B cell (primary cell): ENCODE measurements at regions not wholly inside any gene's neighbourhood (a gene's known extent, or its start where the extent isn't known, plus 50 kb on each side); places are given as distances from the start of the nearest gene placed in this dataset.

Source experiments
- ATAC-seq: fragments of 200-7000 bp; cut with Tn5 transposase; one replicate; pipeline ENCODE4 v1.10.0; 2021; ENCODE audit warnings: low read depth, mild to moderate bottlenecking, moderate number of reproducible peaks, moderate library complexity
- CTCF ChIA-PET: fragments of 350-600 bp; sonication (Branson Sonifier 250); formaldehyde crosslinking; loops from one replicate; lab custom pipeline; 2021; ENCODE audit warnings: antibody characterized with exemption, inconsistent platforms; lab: Charles Lee
- POLR2A ChIA-PET: fragments of 350-600 bp; sonication (Branson Sonifier 250); formaldehyde crosslinking; loops from one replicate; lab custom pipeline; 2021; ENCODE audit warnings: antibody characterized with exemption; lab: Charles Lee
- DNase-seq: peaks from one replicate; pipeline ENCODE4 v3.0.0; 2013
- H2AFZ ChIP-seq: 2 replicates; pipeline ENCODE4 v1.6.1; 2012; ENCODE audit warnings: mild to moderate bottlenecking, low read depth, low read length; ENCODE audit not compliant: insufficient read depth, poor library complexity, severe bottlenecking
- H3K27ac ChIP-seq, 2 donors: 1 replicate in 1 of 2; 2 replicates in 1 of 2; pipeline ENCODE4 v1.5.1; 2012 to 2013; ENCODE audit warnings: low read length in 2 of 2, mild to moderate bottlenecking in 2 of 2, moderate library complexity in 1 of 2
- H3K27me3 ChIP-seq, 4 experiments: fragments of 200-600 bp in 1 of 4; sonication (generic) in 1 of 4; replicated peaks in 1 of 4; 1 replicate in 2 of 4; 2 replicates in 2 of 4; pipeline versions ENCODE4 v1.6.1 to v1.7.0; 2013 to 2016; ENCODE audit warnings: low read length in 3 of 4, mild to moderate bottlenecking in 2 of 4, mixed read lengths in 1 of 4, moderate library complexity in 1 of 4; ENCODE audit not compliant: insufficient read depth in 4 of 4, control insufficient read depth in 3 of 4; ENCODE audit errors: control extremely low read depth in 1 of 4
- H3K36me3 ChIP-seq, 2 experiments: replicated peaks in 1 of 2; 1 replicate in 1 of 2; 2 replicates in 1 of 2; pipeline versions ENCODE4 v1.6.1 to v1.7.1; 2013; ENCODE audit warnings: low read length in 1 of 2; ENCODE audit not compliant: insufficient read depth in 2 of 2, control insufficient read depth in 1 of 2; ENCODE audit errors: control extremely low read depth in 1 of 2, extremely low read depth in 1 of 2
- H3K4me1 ChIP-seq, 2 donors: fragments of 200-600 bp in 1 of 2; sonication (generic) in 1 of 2; 1 replicate in 1 of 2; 2 replicates in 1 of 2; pipeline versions ENCODE4 v1.5.1 to v1.6.1; 2013 to 2017; ENCODE audit warnings: low read length in 2 of 2; ENCODE audit not compliant: control insufficient read depth in 2 of 2, insufficient read depth in 2 of 2
- H3K4me2 ChIP-seq: replicated peaks from 2 replicates; pipeline ENCODE3; 2012; ENCODE audit warnings: mild to moderate bottlenecking, low read depth, low read length; ENCODE audit not compliant: poor library complexity, severe bottlenecking
- H3K4me3 ChIP-seq, 5 experiments: fragments of 200-600 bp in 1 of 5; sonication (generic) in 1 of 5; 1 replicate in 3 of 5; 2 replicates in 2 of 5; pipeline versions ENCODE4 v1.5.1 to v1.7.0; 2011 to 2016; ENCODE audit warnings: low read length in 4 of 5, mild to moderate bottlenecking in 4 of 5, low read depth in 2 of 5, control low read depth in 1 of 5, moderate library complexity in 1 of 5; ENCODE audit not compliant: insufficient read depth in 1 of 5; ENCODE audit errors: control extremely low read depth in 1 of 5, extremely low read depth in 1 of 5
- H3K79me2 ChIP-seq: fragments of 200-600 bp; sonication (generic); one replicate; pipeline ENCODE4 v1.6.0; 2016; ENCODE audit warnings: low read length; ENCODE audit not compliant: control insufficient read depth, insufficient read depth
- H3K9ac ChIP-seq: fragments of 200-600 bp; sonication (generic); 2 replicates; pipeline ENCODE4 v1.6.1; 2017; ENCODE audit warnings: mild to moderate bottlenecking, low read length, moderate library complexity
- H3K9me3 ChIP-seq, 3 donors: one replicate each; pipeline versions ENCODE4 v1.6.1 to v1.7.1; 2013; ENCODE audit warnings: low read length in 2 of 3; ENCODE audit not compliant: control insufficient read depth in 2 of 3, insufficient read depth in 1 of 3; ENCODE audit errors: control extremely low read depth in 1 of 3
- H4K20me1 ChIP-seq: 2 replicates; pipeline ENCODE4 v1.6.0; 2012; ENCODE audit warnings: mild to moderate bottlenecking, low read length; ENCODE audit not compliant: insufficient read depth, control insufficient read depth, poor library complexity, severe bottlenecking
- H3K27ac Mint-ChIP-seq: one replicate; pipeline ENCODE4 v1.8.0; 2021; ENCODE audit warnings: mixed read lengths
- H3K27me3 Mint-ChIP-seq: one replicate; pipeline ENCODE4 v1.8.0; 2021; ENCODE audit warnings: mixed read lengths
- H3K4me1 Mint-ChIP-seq: one replicate; pipeline ENCODE4 v1.8.0; 2021; ENCODE audit warnings: mixed read lengths
- H3K4me3 Mint-ChIP-seq: one replicate; pipeline ENCODE4 v1.8.0; 2021; ENCODE audit warnings: mixed read lengths
- H3K9me3 Mint-ChIP-seq: one replicate; pipeline ENCODE4 v1.8.0; 2022; ENCODE audit warnings: mixed read lengths; ENCODE audit not compliant: insufficient read depth
- EZH2 ChIP-seq: IDR thresholded peaks from 2 replicates; pipeline ENCODE4 v1.6.1; 2012; ENCODE audit warnings: borderline replicate concordance, low read depth, mild to moderate bottlenecking, moderate library complexity, low read length; ENCODE audit not compliant: insufficient read depth, poor library complexity, severe bottlenecking
- WGBS: methylation state at CpG from one replicate; pipeline ENCODE4 v1.1.5; 2013; ENCODE audit warnings: missing lambda C conversion rate; ENCODE audit not compliant: insufficient coverage; 5-methylcytosine and 5-hydroxymethylcytosine counted together
- intact Hi-C: fragments of 100-400 bp; cut with micrococcal nuclease; formaldehyde crosslinking; loops from one replicate; pipeline ENCODE4 v1.10.0; 2022
- TF ChIP-seq, protein P1 (sequence below): fragments of 200-600 bp; IDR thresholded peaks from one replicate; pipeline ENCODE4 v1.8.0; 2022; ENCODE audit warnings: antibody characterized with exemption, mild to moderate bottlenecking

GRCh38 chr2:19000776-19001175, 357.6 kb downstream of the OSR1 start:
- DNase-seq = no peak
- Mint-ChIP-seq H3K4me3 (no peak overlapping the region), H3K4me1 (no peaks in the 10 kb centered on the region), H3K27ac (no peak overlapping the region), H3K27me3 (no peaks in the 10 kb centered on the region), H3K9me3 (no peaks in the 10 kb centered on the region)
- ChIA-PET CTCF (interaction anchor here (0.6 kb wide), 1 partner anchor 472 kb away, joined by 3 read pairs; no protein-coding TSS in a partner anchor), POLR2A (no interaction called here)
- Histone ChIP-seq H4K20me1 (no peaks in the 10 kb centered on the region), H3K4me2 (no peak overlapping the region), H3K9ac (no peak overlapping the region), H3K4me3 (no peak overlapping the region), H3K9me3 (peaks cover 0 to 2% (median 0%) of the 10 kb centered on the region in 3 donors), H3K36me3 (no peaks in the 10 kb centered on the region), H3K4me1 (no peaks in the 10 kb centered on the region), H3K27ac (no peak overlapping the region), H3K79me2 (no peaks in the 10 kb centered on the region), H3K27me3 (no peaks in the 10 kb centered on the region), H2AFZ (no peak overlapping the region)
- TF ChIP-seq, protein P1, sequence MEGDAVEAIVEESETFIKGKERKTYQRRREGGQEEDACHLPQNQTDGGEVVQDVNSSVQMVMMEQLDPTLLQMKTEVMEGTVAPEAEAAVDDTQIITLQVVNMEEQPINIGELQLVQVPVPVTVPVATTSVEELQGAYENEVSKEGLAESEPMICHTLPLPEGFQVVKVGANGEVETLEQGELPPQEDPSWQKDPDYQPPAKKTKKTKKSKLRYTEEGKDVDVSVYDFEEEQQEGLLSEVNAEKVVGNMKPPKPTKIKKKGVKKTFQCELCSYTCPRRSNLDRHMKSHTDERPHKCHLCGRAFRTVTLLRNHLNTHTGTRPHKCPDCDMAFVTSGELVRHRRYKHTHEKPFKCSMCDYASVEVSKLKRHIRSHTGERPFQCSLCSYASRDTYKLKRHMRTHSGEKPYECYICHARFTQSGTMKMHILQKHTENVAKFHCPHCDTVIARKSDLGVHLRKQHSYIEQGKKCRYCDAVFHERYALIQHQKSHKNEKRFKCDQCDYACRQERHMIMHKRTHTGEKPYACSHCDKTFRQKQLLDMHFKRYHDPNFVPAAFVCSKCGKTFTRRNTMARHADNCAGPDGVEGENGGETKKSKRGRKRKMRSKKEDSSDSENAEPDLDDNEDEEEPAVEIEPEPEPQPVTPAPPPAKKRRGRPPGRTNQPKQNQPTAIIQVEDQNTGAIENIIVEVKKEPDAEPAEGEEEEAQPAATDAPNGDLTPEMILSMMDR = no peak
- no peak for TF ChIP-seq EZH2
- 96% methylated on average over 3 of the region's 3 CpGs for WGBS
- intact Hi-C loops = no loop called here
- ATAC-seq = no peak

GRCh38 chr2:18999198-18999597, 359.2 kb downstream of the OSR1 start:
- Histone ChIP-seq H3K79me2 (no peaks in the 10 kb centered on the region), H2AFZ (no peak overlapping the region), H3K4me3 (no peak overlapping the region), H3K9ac (no peak overlapping the region), H4K20me1 (no peaks in the 10 kb centered on the region), H3K4me1 (no peaks in the 10 kb centered on the region), H3K9me3 (peaks cover 0 to 2% (median 0%) of the 10 kb centered on the region in 3 donors), H3K27me3 (no peaks in the 10 kb centered on the region), H3K4me2 (no peak overlapping the region), H3K36me3 (no peaks in the 10 kb centered on the region), H3K27ac (no peak overlapping the region)
- Mint-ChIP-seq H3K4me3 (no peak overlapping the region), H3K27ac (no peak overlapping the region), H3K4me1 (no peaks in the 10 kb centered on the region), H3K27me3 (no peaks in the 10 kb centered on the region), H3K9me3 (no peaks in the 10 kb centered on the region)
- TF ChIP-seq EZH2 = no peak
- TF ChIP-seq, protein P1 = no peak
- no peak for DNase-seq
- ChIA-PET CTCF (no interaction called here), POLR2A (no interaction called here)
- intact Hi-C loops = no loop called here
- 69% methylated on average over 2 of the region's 2 CpGs for WGBS
- no peak for ATAC-seq
